ENCODE measurements at regions not wholly inside any gene's neighbourhood (a gene's known extent, or its start where the extent isn't known, plus 50 kb on each side); places are given as distances from the start of the nearest gene placed in this dataset.

DNA sequence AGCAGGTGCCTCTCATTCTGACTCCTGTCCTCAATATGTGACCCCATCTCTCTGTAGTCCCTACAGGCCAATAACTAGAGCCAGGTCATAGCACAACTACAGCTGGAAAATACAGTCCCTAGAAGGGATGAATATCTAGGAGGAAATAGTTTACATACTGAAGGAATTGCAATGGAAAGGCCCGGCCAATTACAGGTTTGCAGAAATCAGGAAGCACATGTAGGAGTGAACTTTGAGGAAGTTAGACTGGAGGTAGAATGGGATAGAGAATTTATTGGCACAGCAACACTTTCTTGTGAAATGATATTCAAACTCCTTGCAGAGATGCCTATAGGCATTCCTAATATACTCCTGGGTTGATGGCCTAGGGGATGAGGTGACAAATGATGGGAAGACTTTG is 257.3 kb downstream of the GRIN2B start:
- Histone ChIP-seq H3K4me3 (no peak overlapping the region), H3K27me3 (peaks cover 0 to 7% of the 10 kb centered on the region in 2 donors), H3K27ac (no peak overlapping the region), H3K36me3 (no peaks in the 10 kb centered on the region), H3K9me3 (no peaks in the 10 kb centered on the region), H3K4me1 (no peaks in the 10 kb centered on the region)
- ATAC-seq (no peak), DNase-seq (no peak)
- no peak for TF ChIP-seq CTCF (IDR thresholded peaks at IDR 0.05)
- intact Hi-C loops (cut with DNase I) = no loop called here

DNA sequence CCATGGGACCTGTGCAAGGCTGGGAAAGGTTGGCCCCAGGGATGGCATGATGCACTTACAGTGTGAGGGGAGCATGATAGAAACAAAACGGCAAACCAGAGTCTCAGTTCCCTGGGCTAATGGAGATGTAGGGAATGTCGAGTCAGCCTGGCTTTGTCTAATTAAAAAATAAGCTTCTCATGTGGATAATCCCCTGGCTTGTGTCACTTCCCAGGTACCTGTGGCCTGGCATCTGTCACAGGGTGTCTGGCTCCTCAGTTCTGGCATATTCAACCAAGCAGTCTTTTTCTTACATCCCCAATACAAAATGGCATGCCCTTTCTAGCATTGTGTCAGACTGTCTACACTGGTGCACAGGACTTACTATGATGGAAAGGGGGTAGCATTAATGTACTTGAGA is 261.4 kb downstream of the GRIN2B start:
- DNase-seq (no peak), ATAC-seq (no peak)
- Histone ChIP-seq H3K27ac (no peak overlapping the region), H3K4me3 (no peak overlapping the region), H3K9me3 (no peaks in the 10 kb centered on the region), H3K4me1 (no peaks in the 10 kb centered on the region), H3K27me3 (no peaks in the 10 kb centered on the region), H3K36me3 (no peaks in the 10 kb centered on the region)
- intact Hi-C loops (cut with DNase I) = no loop called here
- no peak for TF ChIP-seq CTCF (IDR thresholded peaks at IDR 0.05)

DNA sequence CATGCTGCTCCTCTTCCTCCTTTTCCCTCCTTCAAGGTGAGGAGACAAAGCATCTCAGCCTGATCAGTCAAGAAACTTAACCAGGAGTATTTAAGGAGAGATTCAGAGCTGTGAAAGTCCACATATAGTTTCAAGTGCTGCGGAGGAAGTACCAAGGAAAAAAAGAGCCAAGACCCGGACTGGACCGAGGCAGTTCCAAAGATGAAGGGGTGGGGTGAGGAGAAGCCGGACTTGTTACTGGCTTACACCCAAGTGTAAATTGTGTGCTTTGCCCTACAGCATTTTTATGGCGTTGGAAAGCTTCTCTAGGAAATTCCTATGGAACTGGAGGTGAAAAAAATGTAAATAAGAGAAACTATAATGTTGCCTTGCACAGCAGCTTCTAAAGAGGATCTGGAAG is 263.1 kb downstream of the GRIN2B start:
- H3K36me3 ChIP-seq = no peaks in the 10 kb centered on the region
- no peak for DNase-seq
- no peak overlapping the region for H3K4me3 ChIP-seq
- no peaks in the 10 kb centered on the region for H3K9me3 ChIP-seq
- intact Hi-C loops (cut with DNase I) = no loop called here
- H3K27me3 ChIP-seq = no peaks in the 10 kb centered on the region
- TF ChIP-seq CTCF (IDR thresholded peaks at IDR 0.05) = no peak
- no peak for ATAC-seq
- no peaks in the 10 kb centered on the region for H3K4me1 ChIP-seq
- H3K27ac ChIP-seq = no peak overlapping the region

GRCh38 chr12:13716119-13716518 is 265.3 kb downstream of the GRIN2B start:
- no peaks in the 10 kb centered on the region for H3K27me3 ChIP-seq
- H3K4me3 ChIP-seq = no peak overlapping the region
- no peak for TF ChIP-seq CTCF (IDR thresholded peaks at IDR 0.05)
- DNase-seq = no peak
- no peaks in the 10 kb centered on the region for H3K36me3 ChIP-seq
- no peak overlapping the region for H3K27ac ChIP-seq
- no peaks in the 10 kb centered on the region for H3K4me1 ChIP-seq
- H3K9me3 ChIP-seq = no peaks in the 10 kb centered on the region
- no peak for ATAC-seq
- intact Hi-C loops (cut with DNase I) = no loop called here

- intact Hi-C loops (cut with DNase I) = no loop called here
- no peak overlapping the region for H3K4me3 ChIP-seq
- no peaks in the 10 kb centered on the region for H3K36me3 ChIP-seq
- TF ChIP-seq CTCF (IDR thresholded peaks at IDR 0.05) = no peak
- DNase-seq (no peak), ATAC-seq (no peak)
- no peaks in the 10 kb centered on the region for H3K27me3 ChIP-seq
- no peaks in the 10 kb centered on the region for H3K9me3 ChIP-seq
- H3K27ac ChIP-seq = no peak overlapping the region
- H3K4me1 ChIP-seq = no peaks in the 10 kb centered on the region
Measured at GRCh38 chr12:13713556-13714410, 267.6 kb downstream of the GRIN2B start.
